PFSK-1 (cell line): ENCODE measurements at regions not wholly inside any gene's neighbourhood (a gene's known extent, or its start where the extent isn't known, plus 50 kb on each side); places are given as distances from the start of the nearest gene placed in this dataset.

Experiments used
- FOXP2 ChIP-seq: optimal IDR thresholded peaks from 2 replicates; pipeline ENCODE3; 2011; ENCODE audit warnings: borderline replicate concordance, control low read depth, inconsistent platforms; ENCODE audit not compliant: insufficient read depth; ENCODE audit errors: extremely low read length, extremely low read depth
- POLR2AphosphoS5 ChIP-seq: IDR thresholded peaks from 2 replicates; pipeline ENCODE4 v1.6.1; 2012; ENCODE audit warnings: low read depth, mild to moderate bottlenecking, control low read depth, low read length, moderate library complexity
- REST ChIP-seq, 2 experiments: IDR thresholded peaks; 2 replicates each; pipeline versions ENCODE4 v1.6.1 to v1.8.0; 2011 to 2012; ENCODE audit warnings: low read depth in 2 of 2, low read length in 2 of 2, control low read depth in 1 of 2, inconsistent platforms in 1 of 2, mild to moderate bottlenecking in 1 of 2, moderate library complexity in 1 of 2; ENCODE audit not compliant: insufficient read depth in 1 of 2
- SIN3A ChIP-seq: IDR thresholded peaks from 2 replicates; pipeline ENCODE4 v1.6.1; 2012; ENCODE audit warnings: mild to moderate bottlenecking, low read length, moderate library complexity, borderline replicate concordance; ENCODE audit not compliant: insufficient read depth
- TAF1 ChIP-seq: IDR thresholded peaks from 2 replicates; pipeline ENCODE4 v1.6.1; 2012; ENCODE audit warnings: low read length, control low read depth, borderline replicate concordance; ENCODE audit not compliant: insufficient read depth

- no peak for TF ChIP-seq REST (IDR thresholded peaks at IDR 0.05; ENCODE audit: insufficient read depth in 1 of 2, low read depth in 2 of 2, low read length in 2 of 2)
- no peak for TF ChIP-seq SIN3A
- no peak for TF ChIP-seq TAF1
- TF ChIP-seq POLR2AphosphoS5: no peak
- no peak for TF ChIP-seq FOXP2
Observed at GRCh38 chr9:30121611-30122010, 2262.8 kb upstream of the ACO1 start.

- TF ChIP-seq POLR2AphosphoS5 (no peak), SIN3A (no peak), FOXP2 (no peak), REST (IDR thresholded peaks at IDR 0.05; ENCODE audit: insufficient read depth in 1 of 2, low read depth in 2 of 2, low read length in 2 of 2) (no peak), TAF1 (no peak)
Observed at GRCh38 chr9:30125881-30126280, 2258.6 kb upstream of the ACO1 start.

- TF ChIP-seq REST (IDR thresholded peaks at IDR 0.05; ENCODE audit: insufficient read depth in 1 of 2, low read depth in 2 of 2, low read length in 2 of 2): no peak
- no peak for TF ChIP-seq SIN3A
- TF ChIP-seq TAF1: no peak
- TF ChIP-seq FOXP2: no peak
- no peak for TF ChIP-seq POLR2AphosphoS5
Observed at GRCh38 chr9:30127371-30127770, 2257.1 kb upstream of the ACO1 start.

GRCh38 chr9:30140407-30140806 lies 2244.0 kb upstream of the ACO1 start:
- TF ChIP-seq REST (IDR thresholded peaks at IDR 0.05; ENCODE audit: insufficient read depth in 1 of 2, low read depth in 2 of 2, low read length in 2 of 2) (no peak), SIN3A (no peak), TAF1 (no peak), FOXP2 (no peak), POLR2AphosphoS5 (no peak)

GRCh38 chr9:30160570-30160969 lies 2223.9 kb upstream of the ACO1 start:
- TF ChIP-seq TAF1 (no peak), POLR2AphosphoS5 (no peak), REST (IDR thresholded peaks at IDR 0.05; ENCODE audit: insufficient read depth in 1 of 2, low read depth in 2 of 2, low read length in 2 of 2) (no peak), FOXP2 (no peak), SIN3A (no peak)
